Umbilical cord (tissue), 1 donor: ENCODE measurements at regions not wholly inside any gene's neighbourhood (a gene's known extent, or its start where the extent isn't known, plus 50 kb on each side); places are given as distances from the start of the nearest gene placed in this dataset.

Source experiments
- DNase-seq: peaks from one replicate; pipeline ENCODE4 v3.0.0-alpha.2; 2015; ENCODE audit warnings: low spot score

GRCh38 chr12:19572920-19573558 lies 133.7 kb downstream of the AEBP2 start:
- DNase-seq: no peak

GRCh38 chr12:19573866-19574265 lies 134.6 kb downstream of the AEBP2 start:
- no peak for DNase-seq

GRCh38 chr12:19574601-19575000 lies 135.3 kb downstream of the AEBP2 start:
- no peak for DNase-seq

GRCh38 chr12:19575337-19576243 lies 136.3 kb downstream of the AEBP2 start:
- DNase-seq: peak; percentile 84

GRCh38 chr12:19576506-19577280 lies 137.4 kb downstream of the AEBP2 start:
- DNase-seq: no peak

- DNase-seq: no peak
Observed at GRCh38 chr12:19577281-19577530, 137.9 kb downstream of the AEBP2 start.

- no peak for DNase-seq
Observed at GRCh38 chr12:19584732-19585131, 145.4 kb downstream of the AEBP2 start.

- DNase-seq: no peak
Observed at GRCh38 chr12:19588951-19589350, 149.7 kb downstream of the AEBP2 start.

- no peak for DNase-seq
Observed at GRCh38 chr12:19591951-19592350, 152.7 kb downstream of the AEBP2 start.

- DNase-seq: no peak
Observed at GRCh38 chr12:19596434-19597166, 157.3 kb downstream of the AEBP2 start.

GRCh38 chr12:19597167-19598026 lies 158.1 kb downstream of the AEBP2 start:
- no peak for DNase-seq

- no peak for DNase-seq
Observed at GRCh38 chr12:19605720-19606119, 166.4 kb downstream of the AEBP2 start.

GRCh38 chr12:19608039-19608438 lies 168.7 kb downstream of the AEBP2 start:
- no peak for DNase-seq

- DNase-seq: no peak
Observed at GRCh38 chr12:19613051-19613535, 173.8 kb downstream of the AEBP2 start.

GRCh38 chr12:19614601-19615383 lies 175.5 kb downstream of the AEBP2 start:
- no peak for DNase-seq

GRCh38 chr12:19615384-19615725 lies 176.1 kb downstream of the AEBP2 start:
- DNase-seq: no peak

GRCh38 chr12:19616781-19617180 lies 177.5 kb downstream of the AEBP2 start:
- no peak for DNase-seq

GRCh38 chr12:19620222-19620621 lies 180.9 kb downstream of the AEBP2 start:
- DNase-seq: no peak

- DNase-seq: no peak
Observed at GRCh38 chr12:19623751-19624399, 184.6 kb downstream of the AEBP2 start.

- DNase-seq: peak; percentile 99
Observed at GRCh38 chr12:19624491-19624890, 185.2 kb downstream of the AEBP2 start.
